Stimulated activated naive CD4-positive, alpha-beta T cell treated with Interleukin-2 at 50 U/mL for 16 hours (primary cell): ENCODE measurements at regions not wholly inside any gene's neighbourhood (a gene's known extent, or its start where the extent isn't known, plus 50 kb on each side); places are given as distances from the start of the nearest gene placed in this dataset.

Experiments used
- DNase-seq: peaks from one replicate; lab custom pipeline; 2025; lab: John Stamatoyannopoulos, UW

GRCh38 chr18:60134806-60135205 lies 235.0 kb downstream of the PMAIP1 start:
- DNase-seq, result no peak

- DNase-seq, result no peak
Measured at GRCh38 chr18:60130284-60130683, 230.5 kb downstream of the PMAIP1 start.

GRCh38 chr18:60123031-60123430 lies 223.2 kb downstream of the PMAIP1 start:
- DNase-seq, result no peak

GRCh38 chr18:60122339-60122738 lies 222.5 kb downstream of the PMAIP1 start:
- DNase-seq, result no peak

DNA sequence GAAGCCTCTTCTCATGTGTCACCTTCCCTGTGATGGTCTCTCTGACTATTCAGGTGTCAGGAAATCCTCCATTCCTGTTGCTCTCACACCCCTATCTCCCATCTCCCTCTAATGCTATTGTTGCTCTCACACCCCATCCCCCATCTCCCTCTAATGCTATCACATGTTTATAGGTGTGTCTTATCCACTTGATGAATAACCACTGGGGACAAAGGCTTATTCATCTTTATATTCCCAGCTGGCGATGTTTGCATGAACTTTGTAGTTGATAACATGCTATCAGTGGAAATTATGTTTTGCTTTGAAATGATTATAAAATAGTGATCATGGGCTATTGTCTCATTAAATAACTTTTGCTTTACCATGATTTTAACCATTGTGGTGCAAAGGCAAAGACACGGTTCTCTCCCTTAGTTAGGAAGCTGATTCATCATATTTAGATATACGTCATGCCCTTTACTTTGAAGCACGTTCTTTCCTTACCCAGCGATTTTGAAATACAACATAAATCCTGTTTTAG lies 220.5 kb downstream of the PMAIP1 start:
- DNase-seq, result no peak

DNA sequence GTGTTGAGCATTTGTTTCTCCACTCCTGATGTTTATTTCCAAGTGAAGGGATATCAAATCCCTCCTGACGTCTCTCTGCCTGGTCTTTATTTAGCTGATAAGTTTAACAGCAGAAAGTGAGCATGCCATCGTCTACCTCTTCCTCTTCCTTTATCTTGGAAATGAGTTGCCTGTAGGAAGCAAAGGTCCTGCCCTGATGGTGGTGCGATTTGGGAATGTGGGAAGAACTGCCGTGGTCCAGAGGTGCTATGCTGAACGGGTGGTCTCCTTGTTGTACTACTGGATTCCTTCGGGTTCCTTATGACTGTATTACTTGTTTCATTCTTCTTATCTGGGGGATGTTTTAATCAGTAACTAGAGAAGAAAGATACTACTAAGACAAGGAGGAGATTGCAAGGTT lies 217.5 kb downstream of the PMAIP1 start:
- no peak for DNase-seq

DNA sequence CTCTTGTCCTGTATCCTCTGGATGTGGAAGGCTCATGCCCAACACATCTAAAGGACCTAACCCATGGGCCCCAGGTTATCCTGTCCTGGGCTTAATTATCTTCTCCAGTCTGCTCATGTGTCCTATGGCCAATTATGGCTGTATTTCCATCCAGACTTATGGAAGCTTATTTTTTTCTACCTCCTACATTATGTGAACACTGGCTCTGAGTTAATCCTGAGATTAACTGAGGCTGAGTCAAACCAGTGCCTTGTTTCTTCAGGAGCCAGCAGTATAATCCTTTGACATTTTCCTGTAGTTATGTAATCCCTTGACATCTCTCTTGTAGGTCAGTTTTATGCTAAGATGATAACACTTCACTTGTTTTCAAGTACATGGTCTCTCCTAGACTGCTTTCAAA lies 213.6 kb downstream of the PMAIP1 start:
- DNase-seq, result no peak

DNA sequence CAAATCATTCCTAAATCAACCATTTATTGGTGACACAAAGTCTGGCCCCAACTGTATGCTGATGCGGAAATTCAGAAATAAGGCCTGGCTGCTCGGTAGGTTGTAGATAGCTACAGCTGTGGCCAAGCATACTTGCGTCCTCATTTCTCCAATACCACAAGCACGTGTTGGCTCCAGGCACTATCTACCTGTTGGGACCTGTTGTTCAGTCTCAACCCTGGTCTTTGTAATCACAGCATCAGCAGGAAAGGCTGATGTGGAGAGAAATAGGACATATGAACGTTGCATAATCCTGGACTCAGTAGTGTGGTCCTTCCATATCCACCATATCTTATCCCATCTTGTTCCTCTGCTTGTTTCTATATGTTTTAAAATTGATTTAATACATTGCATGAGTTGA lies 212.6 kb downstream of the PMAIP1 start:
- DNase-seq, result no peak

DNA sequence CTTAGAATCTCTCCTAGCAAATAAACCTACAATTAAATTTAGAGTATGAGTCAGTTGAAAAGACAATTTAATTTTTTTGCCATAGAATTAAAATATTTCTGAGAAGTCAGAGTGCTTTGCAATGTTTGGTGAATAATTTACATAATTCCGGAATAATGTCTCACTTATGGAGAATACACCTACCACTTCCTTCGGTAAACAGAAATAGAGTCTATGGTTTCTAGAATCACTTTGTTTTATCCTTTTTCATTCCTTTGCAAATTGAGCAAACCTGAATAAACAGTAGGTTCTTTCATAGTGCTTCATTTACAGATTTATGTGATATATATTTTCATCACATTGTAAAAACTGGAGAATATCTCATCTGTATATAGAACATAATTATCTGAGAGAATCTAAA lies 211.7 kb downstream of the PMAIP1 start:
- no peak for DNase-seq

DNA sequence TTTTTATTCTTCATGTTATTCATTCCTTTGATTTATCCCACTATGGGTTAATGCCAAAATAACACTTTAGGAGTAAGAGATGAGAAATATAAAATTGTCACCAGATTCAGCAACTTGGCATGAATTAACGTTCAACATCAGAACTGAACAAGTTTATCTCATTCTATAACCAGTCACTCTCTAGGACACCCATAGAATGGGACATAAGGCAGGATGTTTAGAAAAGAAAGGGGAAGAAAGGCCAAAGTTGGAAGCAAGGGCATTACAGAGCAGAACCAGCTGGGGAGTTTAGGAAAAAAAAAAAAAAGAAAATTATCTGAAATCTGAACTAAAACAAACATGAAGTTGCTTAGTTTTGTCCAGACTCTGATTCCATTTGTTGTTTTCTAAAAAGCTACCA lies 211.0 kb downstream of the PMAIP1 start:
- DNase-seq, result no peak

GRCh38 chr18:60100778-60101177 lies 201.0 kb downstream of the PMAIP1 start:
- no peak for DNase-seq

DNA sequence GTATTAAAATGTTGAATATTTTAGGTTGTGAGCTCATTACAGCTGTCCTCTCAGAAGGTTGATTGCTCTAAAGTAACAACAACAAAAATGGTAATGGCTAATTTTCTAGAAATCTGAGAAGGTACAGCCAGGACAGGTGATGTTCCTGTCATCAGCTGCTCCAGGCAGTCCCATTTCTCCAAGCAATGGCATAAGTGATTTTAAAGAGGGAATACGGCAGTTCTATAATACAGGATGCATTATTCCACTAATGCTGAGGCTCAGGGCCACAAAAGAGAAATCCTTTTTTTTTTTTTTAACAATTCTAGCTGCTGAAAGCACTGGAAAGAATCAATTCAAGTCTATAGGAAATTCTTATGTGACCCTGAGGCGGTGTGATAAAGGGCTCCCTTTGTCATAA lies 199.9 kb downstream of the PMAIP1 start:
- no peak for DNase-seq

GRCh38 chr18:60096428-60096827 lies 196.6 kb downstream of the PMAIP1 start:
- DNase-seq, result no peak

DNA sequence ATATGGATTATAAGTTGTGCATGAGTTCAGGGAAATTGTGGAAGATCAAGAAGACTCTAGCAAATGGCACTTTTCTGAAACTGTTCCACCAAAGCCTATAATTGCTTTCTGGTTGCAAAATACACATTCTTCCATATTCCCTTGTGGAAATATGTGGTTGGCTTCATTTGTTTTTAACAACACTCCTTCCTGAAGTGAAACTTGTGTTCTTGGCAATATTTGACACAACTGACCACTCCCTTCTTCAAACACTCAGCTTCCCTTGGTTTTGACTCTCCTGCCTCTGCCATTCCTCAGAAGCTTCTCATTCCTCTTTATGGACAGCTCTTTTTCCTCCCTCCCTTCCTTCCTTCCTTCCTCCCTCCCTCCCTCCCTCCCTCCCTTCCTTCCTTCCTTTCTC lies 192.3 kb downstream of the PMAIP1 start:
- no peak for DNase-seq

DNA sequence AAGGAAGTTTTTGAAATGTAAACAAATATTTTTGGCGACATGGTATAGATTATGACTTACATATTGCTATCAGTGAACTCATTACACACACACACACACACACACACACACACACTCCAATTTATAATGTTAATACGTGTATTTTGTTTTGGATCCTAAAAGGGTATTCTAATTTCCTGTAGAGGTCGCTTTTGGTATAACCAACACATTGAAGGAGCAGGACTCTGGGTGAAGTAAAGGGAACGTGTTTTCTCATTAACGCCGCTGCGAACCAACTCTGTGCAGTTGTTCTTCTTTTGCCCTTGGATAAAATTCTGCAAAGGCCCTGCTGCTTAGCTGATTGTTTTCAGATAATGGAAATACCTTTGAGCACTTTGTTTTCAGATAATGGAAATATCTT lies 190.4 kb downstream of the PMAIP1 start:
- no peak for DNase-seq

DNA sequence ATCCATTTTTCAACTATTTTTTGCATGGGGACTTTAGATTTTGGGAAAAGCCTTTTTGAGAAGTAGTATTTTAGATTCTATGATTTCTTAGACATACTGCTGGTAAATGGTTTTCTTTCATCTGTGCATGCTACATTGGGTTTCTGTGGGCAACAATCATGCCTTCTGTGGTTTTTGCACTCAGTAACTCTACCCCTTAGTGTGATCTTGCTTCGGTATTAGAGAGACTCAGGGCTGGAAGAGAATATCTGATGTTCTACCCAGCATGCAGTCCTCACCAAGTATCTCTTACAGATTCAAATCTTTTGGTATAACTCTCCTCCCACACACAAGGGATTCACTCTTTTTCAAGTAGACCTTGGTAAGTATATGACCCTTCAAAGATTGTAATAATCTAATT lies 183.0 kb downstream of the PMAIP1 start:
- DNase-seq, result no peak

GRCh38 chr18:60082282-60082681 lies 182.5 kb downstream of the PMAIP1 start:
- no peak for DNase-seq

DNA sequence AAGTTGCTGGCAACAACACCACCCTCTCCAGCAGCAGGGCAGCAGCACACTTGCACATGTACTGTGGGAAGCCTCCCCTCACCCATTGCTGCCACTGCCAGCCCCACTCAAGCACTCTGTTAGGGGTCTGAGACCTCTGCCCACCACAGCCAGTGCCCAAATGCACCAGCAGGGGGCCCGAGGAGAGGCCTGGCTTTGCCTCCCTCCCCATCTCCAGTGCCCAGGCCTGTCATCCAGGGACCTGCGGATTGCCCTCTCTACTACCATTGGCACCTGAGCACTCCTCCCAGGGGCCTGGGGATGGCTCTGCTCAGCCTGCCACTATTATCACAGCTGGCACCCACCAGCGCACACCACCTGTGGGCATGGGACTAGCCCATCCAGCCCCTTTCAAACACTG lies 175.7 kb downstream of the PMAIP1 start:
- DNase-seq, result no peak

- no peak for DNase-seq
Measured at GRCh38 chr18:60070631-60071030, 170.8 kb downstream of the PMAIP1 start.

GRCh38 chr18:60069145-60069544 lies 169.3 kb downstream of the PMAIP1 start:
- no peak for DNase-seq

DNA sequence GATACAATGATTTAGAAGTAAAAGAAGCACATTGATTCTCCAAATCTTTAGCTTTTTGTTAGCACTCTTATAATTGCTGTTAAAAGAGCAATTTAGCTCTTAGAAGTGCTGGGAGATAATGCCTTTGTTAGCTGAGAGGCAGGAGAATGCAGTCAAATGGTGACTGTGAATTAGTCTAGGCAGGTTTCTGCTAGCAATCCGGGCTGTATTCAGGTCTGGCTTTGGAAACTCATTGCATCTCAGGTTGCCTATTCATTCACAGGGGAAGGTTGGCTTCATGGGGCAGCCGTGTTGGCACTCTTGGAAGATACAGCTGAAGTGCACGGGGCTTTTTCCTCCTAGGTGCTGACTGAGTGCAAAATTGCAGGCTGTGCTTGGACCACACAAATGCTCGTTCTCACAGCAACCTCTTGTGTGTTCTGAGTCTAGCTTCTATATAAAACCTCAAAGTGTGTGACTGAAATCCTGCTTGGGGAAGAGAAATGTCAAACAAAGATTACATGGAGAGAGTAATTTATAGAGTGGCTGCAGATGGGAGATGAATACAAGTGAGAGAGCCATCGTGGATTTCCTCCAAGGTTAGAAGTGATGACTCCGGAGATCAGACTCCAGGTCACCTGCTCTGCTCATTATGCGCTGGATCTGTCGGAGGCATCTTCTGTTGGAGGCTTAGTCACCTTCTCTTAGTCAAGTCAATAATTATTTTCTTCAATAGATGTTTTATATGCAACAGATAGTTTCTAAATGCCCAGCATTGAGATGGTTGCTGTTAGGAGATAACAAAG lies 167.8 kb downstream of the PMAIP1 start:
- DNase-seq, result no peak

DNA sequence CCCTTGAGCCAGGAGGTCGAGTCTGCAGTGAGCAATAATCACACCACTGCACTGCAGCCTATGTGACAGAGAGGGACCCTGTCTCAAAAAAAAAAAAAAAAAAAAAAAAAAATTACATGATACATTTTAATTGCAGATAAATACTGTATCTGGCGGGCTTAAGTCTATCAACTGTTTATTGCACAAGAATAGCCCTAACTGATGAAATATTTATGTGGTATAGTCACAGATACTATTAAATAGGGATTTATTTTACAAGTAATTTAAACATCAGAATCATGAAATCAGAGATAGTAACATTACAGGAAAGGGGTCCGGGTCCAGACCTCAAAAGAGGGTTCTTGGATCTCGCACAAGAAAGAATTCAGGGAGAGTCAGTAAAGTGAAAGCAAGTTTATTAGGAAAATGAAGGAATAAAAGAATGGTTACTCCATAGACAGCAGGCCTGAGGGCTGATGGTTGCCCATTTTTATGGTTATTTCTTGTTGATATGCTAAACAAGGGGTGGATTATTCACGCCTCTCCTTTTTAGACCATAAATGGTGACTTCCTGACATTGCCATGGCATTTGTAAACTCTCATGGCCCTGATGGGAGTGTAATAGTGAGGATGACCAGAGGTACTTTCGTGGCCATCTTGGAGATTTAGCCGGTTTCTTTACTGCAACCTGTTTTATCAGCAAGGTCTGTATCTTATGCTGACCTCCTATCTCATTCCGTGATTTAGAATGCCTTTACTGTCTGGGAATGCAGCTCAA lies 166.6 kb downstream of the PMAIP1 start:
- DNase-seq, result no peak

GRCh38 chr18:60064271-60064670 lies 164.5 kb downstream of the PMAIP1 start:
- DNase-seq, result no peak
